ENCODE measurements at regions not wholly inside any gene's neighbourhood (a gene's known extent, or its start where the extent isn't known, plus 50 kb on each side); places are given as distances from the start of the nearest gene placed in this dataset.

DNA sequence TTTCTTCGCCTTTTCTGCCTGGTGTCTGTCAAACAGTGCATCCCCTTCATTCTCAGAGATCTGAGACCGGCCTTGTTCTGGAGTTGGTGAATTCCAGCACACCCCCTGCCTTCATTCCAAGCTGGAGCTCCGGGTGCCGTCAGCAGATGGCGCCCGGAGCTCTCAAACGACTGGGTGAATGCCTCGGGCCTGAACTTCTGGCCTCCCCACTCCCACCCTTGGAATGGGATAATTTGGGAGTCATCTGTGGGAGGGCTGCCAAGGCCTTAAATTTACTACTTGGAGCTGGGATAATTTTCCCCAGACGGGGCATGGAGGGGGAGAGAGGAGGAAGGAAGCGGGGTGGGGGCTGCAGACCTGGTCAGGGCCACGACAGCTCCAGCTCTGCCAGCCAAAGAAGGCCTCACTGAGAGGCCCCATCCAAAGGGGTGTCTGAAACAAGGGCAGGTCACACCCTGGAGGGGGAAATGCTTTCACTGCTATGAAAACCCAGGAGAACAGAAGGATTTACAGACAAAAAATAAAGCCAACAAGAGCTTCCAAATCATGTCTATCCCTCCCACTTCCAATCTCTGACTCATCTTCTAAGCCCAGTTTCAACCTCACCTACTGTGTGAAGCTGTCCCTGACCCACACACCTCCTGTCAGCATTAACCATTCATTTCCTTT, 187.9 kb downstream of the OPA1 start:
- peak; percentile 10 for DNase-seq (ENCODE audit: low spot score)

GRCh38 chr3:193782276-193782647, 189.3 kb downstream of the OPA1 start:
- DNase-seq (ENCODE audit: low spot score), result no peak

DNA sequence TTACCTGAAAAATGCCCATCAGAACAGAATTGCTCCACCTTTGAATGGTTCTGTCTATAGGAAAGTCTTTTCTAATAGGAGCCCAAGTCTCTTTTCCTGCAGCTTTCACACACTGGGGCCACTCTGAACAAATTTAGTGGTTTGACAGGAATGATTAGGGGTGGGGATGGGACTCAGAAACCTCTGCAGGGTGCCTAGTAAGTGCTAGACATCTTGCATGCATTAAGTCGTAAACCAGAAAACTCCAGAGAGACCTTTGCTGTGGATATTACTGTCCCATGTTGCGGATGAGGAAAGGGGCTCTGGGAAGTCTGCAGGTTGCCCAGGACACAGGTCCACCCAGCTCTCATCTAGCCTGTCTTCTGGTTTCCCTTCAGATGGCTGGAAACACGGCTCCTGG, 189.7 kb downstream of the OPA1 start:
- DNase-seq (ENCODE audit: low spot score), result no peak

GRCh38 chr3:193783166-193783896, 190.3 kb downstream of the OPA1 start:
- no peak for DNase-seq (ENCODE audit: low spot score)

GRCh38 chr3:193784822-193785221, 191.8 kb downstream of the OPA1 start:
- no peak for DNase-seq (ENCODE audit: low spot score)

GRCh38 chr3:193787496-193787870, 194.5 kb downstream of the OPA1 start:
- no peak for DNase-seq (ENCODE audit: low spot score)

DNA sequence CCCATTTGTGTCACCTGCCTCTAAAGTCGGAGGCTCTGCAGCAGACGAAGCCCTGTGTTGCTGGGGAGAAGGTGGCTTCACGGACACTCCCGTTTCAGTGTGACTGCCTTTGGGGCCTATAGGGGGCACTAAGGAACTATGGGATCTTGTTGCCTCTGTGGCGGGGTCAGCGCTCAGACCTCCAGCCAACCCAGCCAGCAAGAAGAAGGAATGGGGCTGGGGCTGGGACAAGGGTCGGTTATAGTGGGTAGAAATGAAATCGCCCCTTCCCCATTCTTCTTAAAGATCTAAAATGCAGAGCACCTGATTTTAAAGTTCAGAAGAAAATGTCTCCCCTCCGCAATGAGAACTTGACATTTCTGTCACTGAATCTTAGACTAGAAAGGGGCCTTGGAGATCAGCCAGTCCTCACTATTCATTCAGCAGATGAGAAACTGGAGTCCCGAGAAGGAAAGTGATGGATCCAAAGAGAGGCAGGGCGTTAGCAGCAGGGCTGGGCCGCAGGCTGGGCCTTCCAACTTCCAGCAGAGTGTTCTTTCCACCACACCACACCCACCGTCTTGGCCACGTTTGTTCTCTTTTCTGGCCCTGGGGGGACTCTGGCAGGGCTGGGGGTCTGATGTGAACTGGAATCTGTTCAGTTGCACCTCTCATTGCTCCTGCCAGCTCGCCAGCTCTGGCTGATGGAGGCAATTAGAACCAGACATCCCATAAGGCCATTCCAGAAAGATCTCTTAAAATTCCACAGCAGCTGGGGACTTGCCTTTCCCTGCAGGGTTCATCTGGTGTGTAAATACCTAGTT, 195.4 kb downstream of the OPA1 start:
- peak; percentile 15 for DNase-seq (ENCODE audit: low spot score)

- DNase-seq (ENCODE audit: low spot score), result no peak
Measured at GRCh38 chr3:193789455-193789854, 196.4 kb downstream of the OPA1 start.

GRCh38 chr3:193790086-193790990, 197.3 kb downstream of the OPA1 start:
- no peak for DNase-seq (ENCODE audit: low spot score)

DNA sequence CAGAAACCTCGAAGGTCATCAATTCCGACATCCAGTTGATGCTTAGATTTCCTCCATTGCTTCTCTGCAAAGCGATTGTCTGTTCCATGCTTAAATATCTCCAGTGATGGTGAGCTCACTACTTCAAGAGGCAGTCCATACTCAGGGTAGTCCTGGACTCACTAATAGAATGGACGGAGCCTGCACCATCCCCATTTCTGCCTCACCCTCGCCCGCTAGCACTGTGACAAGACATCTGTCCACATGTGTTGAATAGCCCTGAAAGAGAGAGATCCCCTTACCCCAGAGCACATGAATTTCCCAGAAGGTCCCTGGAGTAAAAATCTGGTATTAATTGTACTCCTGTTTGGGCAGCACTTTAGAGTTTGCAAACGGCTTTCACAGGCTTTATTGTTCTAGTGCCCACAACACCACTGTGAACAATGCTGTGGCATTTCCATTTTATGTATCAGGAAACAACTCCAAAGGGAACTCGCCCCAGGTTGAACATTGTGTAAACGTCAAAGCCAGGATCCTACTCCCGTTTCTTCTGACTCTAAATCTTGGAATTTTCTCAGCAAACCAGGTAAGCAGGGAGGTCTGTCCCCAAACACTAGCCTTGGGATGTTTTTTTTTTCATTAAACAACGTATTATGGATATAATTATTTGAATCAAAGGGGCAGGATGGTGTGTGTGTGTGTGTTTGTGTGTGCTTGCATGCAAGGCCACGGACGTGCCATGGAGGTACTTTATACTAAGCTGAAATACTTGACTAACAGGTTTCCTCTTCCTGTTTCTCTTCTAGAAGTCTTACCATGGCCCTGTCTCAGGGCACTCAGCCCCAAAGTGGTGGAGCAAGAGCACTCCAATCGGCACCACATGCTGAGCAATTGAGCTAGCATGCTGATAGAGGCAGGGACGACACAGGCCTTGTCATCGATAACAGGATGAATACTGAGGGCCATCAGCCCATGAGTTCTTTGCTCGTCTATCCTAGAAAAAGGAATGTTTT, 198.3 kb downstream of the OPA1 start:
- DNase-seq (ENCODE audit: low spot score), result no peak

GRCh38 chr3:193793123-193793522, 200.1 kb downstream of the OPA1 start:
- no peak for DNase-seq (ENCODE audit: low spot score)

GRCh38 chr3:193794002-193794881, 201.2 kb downstream of the OPA1 start:
- no peak for DNase-seq (ENCODE audit: low spot score)

DNA sequence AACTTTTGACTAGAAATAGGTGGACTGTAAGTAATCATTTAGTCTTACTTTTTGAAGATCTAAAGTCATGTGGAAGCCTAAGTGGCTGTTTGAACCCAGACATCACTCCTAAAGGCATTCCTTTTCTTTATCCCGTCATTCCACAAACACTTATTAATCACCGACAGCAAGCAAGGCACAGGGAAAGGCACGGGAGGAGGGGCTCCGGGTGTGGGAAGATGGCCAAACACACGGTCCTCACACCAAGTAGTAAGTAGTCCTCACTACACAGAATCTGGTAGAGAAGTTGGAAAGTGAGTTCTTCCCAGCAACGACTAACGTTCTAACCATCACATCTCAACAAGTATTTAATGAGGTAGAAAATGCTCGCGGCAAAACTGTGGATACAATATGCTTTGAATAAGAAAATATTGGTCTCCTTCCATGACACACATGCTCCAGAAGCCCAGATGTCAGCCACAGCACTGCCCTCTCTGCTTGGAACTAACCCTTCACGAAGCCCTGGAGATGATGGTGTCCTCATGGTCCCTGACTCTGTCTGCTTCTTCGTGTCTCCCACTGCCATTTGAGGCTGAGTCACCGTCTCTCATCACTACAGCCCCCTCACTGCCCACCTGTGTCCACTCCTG, 202.2 kb downstream of the OPA1 start:
- DNase-seq (ENCODE audit: low spot score), result no peak

- DNase-seq (ENCODE audit: low spot score), result no peak
Measured at GRCh38 chr3:193796089-193796488, 203.1 kb downstream of the OPA1 start.

DNA sequence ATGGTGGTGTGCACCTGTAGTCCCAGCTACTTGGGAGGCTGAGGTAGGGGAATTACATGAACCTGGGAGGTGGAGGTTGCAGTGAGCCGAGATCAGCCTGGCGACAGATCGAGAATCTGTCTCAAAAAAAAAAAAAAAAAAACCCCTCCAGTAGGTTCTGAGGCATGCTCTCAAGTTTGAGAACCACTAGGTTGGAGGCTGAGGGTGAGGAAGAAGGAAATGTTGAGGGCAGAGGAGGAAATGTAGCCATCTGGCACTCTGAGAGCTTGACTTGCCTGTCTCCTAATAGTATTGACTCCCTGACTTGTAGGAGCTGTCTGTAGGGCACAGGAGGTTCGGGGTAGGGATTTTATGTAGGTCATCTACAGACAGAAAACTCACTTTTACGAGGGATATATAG, 204.6 kb downstream of the OPA1 start:
- DNase-seq (ENCODE audit: low spot score), result no peak

DNA sequence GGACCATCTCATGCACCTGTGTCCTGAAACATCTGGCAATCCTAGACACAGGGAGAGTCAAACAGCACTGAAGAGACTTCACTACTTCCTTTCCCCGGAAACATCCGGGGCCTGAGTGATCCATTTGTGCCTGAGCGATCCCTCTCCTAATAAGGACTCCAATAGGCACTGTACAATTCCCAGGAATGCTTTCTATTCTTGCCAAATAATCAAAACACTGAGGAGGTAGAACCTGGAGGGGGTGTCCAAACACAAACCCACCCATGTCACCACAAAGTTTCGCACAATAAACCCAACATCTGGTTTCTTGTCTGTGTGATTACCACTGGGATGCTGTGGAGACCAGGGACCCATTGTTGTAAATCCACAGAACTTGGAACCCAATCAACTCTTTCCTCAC, 205.0 kb downstream of the OPA1 start:
- no peak for DNase-seq (ENCODE audit: low spot score)

- DNase-seq (ENCODE audit: low spot score), result no peak
Measured at GRCh38 chr3:193800138-193801043, 207.4 kb downstream of the OPA1 start.

DNA sequence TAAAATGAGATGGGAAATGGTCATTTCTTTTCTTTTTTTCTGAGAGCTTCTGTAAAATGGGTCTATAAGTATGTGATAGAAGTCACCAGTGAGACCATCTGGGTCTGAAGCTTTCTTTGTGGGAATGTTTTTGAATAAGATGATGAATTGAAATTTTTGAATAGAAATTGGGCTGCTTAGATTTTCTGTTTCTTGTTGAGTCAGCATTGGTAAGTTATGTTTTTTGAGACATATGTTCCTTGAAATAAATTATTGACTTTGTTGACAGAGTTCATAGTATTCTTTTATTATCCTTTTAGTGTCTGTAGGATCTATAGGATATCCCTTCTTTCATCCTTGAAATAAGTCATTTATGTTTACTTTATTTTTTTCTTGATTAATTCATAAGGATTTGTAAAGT, 208.1 kb downstream of the OPA1 start:
- no peak for DNase-seq (ENCODE audit: low spot score)

Measured in hematopoietic multipotent progenitor cell treated with erythropoietin and hydrocortisone succinate and interleukin-3 and kit ligand, for 15 days (in vitro differentiated cells).